ENCODE measurements at regions not wholly inside any gene's neighbourhood (a gene's known extent, or its start where the extent isn't known, plus 50 kb on each side); places are given as distances from the start of the nearest gene placed in this dataset.

DNA sequence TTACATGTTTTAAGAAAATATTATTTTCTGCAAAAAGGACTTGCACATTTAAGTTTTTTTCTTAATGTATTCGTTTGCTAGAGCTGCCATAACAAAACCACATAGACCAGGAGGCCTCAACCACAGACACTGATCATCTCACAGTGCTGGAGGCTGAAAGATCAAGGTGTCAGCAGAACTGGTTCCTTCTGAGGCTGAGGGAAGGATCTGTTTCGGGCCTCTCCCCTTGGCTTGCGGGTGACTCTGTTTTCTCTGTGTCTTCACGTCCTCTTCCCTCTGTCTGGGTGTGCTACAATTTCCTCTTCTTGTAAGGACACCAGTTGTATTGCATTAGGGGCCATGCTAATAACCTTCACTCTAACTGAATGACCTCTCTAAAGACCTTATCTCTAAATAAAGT lies 364.2 kb downstream of the IRS2 start:
- Histone ChIP-seq H3K27ac (ENCODE audit: low read depth in 1 of 2, low read length in 2 of 2) (no peak overlapping the region), H3K27me3 (ENCODE audit: control insufficient read depth in 1 of 2, insufficient read depth in 2 of 2, low read length in 2 of 2) (no peaks in the 10 kb centered on the region), H3K4me1 (ENCODE audit: insufficient read depth, low read length) (no peaks in the 10 kb centered on the region), H3K36me3 (ENCODE audit: insufficient read depth, low read length) (no peaks in the 10 kb centered on the region), H3K4me3 (ENCODE audit: low read length) (no peak overlapping the region), H3K9me3 (ENCODE audit: control insufficient read depth in 1 of 2, insufficient read depth in 1 of 2, low read length in 2 of 2) (no peaks in the 10 kb centered on the region)
- ATAC-seq (ENCODE audit: poor library complexity) (no peak), DNase-seq (no peak)
- TF ChIP-seq, protein P1, sequence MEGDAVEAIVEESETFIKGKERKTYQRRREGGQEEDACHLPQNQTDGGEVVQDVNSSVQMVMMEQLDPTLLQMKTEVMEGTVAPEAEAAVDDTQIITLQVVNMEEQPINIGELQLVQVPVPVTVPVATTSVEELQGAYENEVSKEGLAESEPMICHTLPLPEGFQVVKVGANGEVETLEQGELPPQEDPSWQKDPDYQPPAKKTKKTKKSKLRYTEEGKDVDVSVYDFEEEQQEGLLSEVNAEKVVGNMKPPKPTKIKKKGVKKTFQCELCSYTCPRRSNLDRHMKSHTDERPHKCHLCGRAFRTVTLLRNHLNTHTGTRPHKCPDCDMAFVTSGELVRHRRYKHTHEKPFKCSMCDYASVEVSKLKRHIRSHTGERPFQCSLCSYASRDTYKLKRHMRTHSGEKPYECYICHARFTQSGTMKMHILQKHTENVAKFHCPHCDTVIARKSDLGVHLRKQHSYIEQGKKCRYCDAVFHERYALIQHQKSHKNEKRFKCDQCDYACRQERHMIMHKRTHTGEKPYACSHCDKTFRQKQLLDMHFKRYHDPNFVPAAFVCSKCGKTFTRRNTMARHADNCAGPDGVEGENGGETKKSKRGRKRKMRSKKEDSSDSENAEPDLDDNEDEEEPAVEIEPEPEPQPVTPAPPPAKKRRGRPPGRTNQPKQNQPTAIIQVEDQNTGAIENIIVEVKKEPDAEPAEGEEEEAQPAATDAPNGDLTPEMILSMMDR (IDR thresholded peaks at IDR 0.05), result no peak
- CTCF ChIA-PET, result interaction anchor here (1.1 kb wide), 1 partner anchor 12 kb away, joined by 4 read pairs; no protein-coding TSS in a partner anchor
- H3K4me3 Mint-ChIP-seq, result no peak overlapping the region
- no peak overlapping the region for H3K27ac Mint-ChIP-seq
- H3K36me3 Mint-ChIP-seq (ENCODE audit: low read depth), result no peaks in the 10 kb centered on the region
- H3K9me3 Mint-ChIP-seq, result no peaks in the 10 kb centered on the region
- POLR2A ChIA-PET, result no interaction called here
- H3K4me1 Mint-ChIP-seq (ENCODE audit: low read depth), result no peaks in the 10 kb centered on the region
- intact Hi-C loops (cut with DNase I, micrococcal nuclease), result no loop called here
- peaks cover 15% of the 10 kb centered on the region for H3K27me3 Mint-ChIP-seq

GRCh38 chr13:109419896-109420295 lies 366.5 kb downstream of the IRS2 start:
- no peak for ATAC-seq (ENCODE audit: poor library complexity)
- H3K4me3 Mint-ChIP-seq, result no peak overlapping the region
- H3K27me3 Mint-ChIP-seq, result peaks cover 17% of the 10 kb centered on the region
- POLR2A ChIA-PET, result no interaction called here
- CTCF ChIA-PET, result no interaction called here
- no peaks in the 10 kb centered on the region for H3K4me1 ChIP-seq (ENCODE audit: insufficient read depth, low read length)
- no peak overlapping the region for H3K27ac Mint-ChIP-seq
- no peaks in the 10 kb centered on the region for H3K27me3 ChIP-seq (ENCODE audit: control insufficient read depth in 1 of 2, insufficient read depth in 2 of 2, low read length in 2 of 2)
- no peak for DNase-seq
- H3K4me1 Mint-ChIP-seq (ENCODE audit: low read depth), result no peaks in the 10 kb centered on the region
- no peak overlapping the region for H3K4me3 ChIP-seq (ENCODE audit: low read length)
- no peak overlapping the region for H3K27ac ChIP-seq (ENCODE audit: low read depth in 1 of 2, low read length in 2 of 2)
- H3K9me3 ChIP-seq (ENCODE audit: control insufficient read depth in 1 of 2, insufficient read depth in 1 of 2, low read length in 2 of 2), result no peaks in the 10 kb centered on the region
- intact Hi-C loops (cut with DNase I, micrococcal nuclease), result no loop called here
- H3K36me3 Mint-ChIP-seq (ENCODE audit: low read depth), result no peaks in the 10 kb centered on the region
- no peaks in the 10 kb centered on the region for H3K36me3 ChIP-seq (ENCODE audit: insufficient read depth, low read length)
- H3K9me3 Mint-ChIP-seq, result no peaks in the 10 kb centered on the region
- TF ChIP-seq, protein P1 (IDR thresholded peaks at IDR 0.05), result no peak

DNA sequence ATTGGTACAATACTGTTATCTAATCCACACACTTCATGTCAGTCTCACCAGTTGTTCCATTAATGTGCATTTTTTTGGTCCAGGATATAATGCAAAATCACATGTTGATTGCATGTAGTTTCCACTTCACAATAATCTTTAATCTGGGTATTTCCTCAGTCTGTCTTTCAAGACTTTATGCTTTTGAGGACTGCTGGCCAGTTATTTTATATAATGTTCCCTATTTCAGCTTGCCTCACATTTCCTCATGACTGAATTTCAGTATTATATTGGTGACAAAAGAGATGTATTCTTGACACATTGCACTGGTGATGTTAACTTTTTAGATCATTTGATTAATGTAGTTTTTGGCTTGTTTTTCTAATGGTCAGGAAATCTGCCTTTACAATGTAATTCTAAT lies 368.3 kb downstream of the IRS2 start:
- Histone ChIP-seq H3K36me3 (ENCODE audit: insufficient read depth, low read length) (no peaks in the 10 kb centered on the region), H3K9me3 (ENCODE audit: control insufficient read depth in 1 of 2, insufficient read depth in 1 of 2, low read length in 2 of 2) (no peaks in the 10 kb centered on the region), H3K4me1 (ENCODE audit: insufficient read depth, low read length) (no peaks in the 10 kb centered on the region), H3K27ac (ENCODE audit: low read depth in 1 of 2, low read length in 2 of 2) (no peak overlapping the region), H3K27me3 (ENCODE audit: control insufficient read depth in 1 of 2, insufficient read depth in 2 of 2, low read length in 2 of 2) (no peaks in the 10 kb centered on the region), H3K4me3 (ENCODE audit: low read length) (no peak overlapping the region)
- intact Hi-C loops (cut with DNase I, micrococcal nuclease), result no loop called here
- Mint-ChIP-seq H3K36me3 (ENCODE audit: low read depth) (no peaks in the 10 kb centered on the region), H3K9me3 (no peaks in the 10 kb centered on the region), H3K27ac (no peak overlapping the region), H3K4me3 (no peak overlapping the region), H3K4me1 (ENCODE audit: low read depth) (no peaks in the 10 kb centered on the region), H3K27me3 (peaks cover 16% of the 10 kb centered on the region)
- ChIA-PET POLR2A (no interaction called here), CTCF (no interaction called here)
- DNase-seq (no peak), ATAC-seq (ENCODE audit: poor library complexity) (no peak)
- TF ChIP-seq, protein P1 (IDR thresholded peaks at IDR 0.05), result no peak

All from CD4-positive, alpha-beta T cell (primary cell).